Loucy (cell line): ENCODE measurements at regions not wholly inside any gene's neighbourhood (a gene's known extent, or its start where the extent isn't known, plus 50 kb on each side); places are given as distances from the start of the nearest gene placed in this dataset.

Experiments used
- EZH2phosphoT487 ChIP-seq: fragments of 200-600 bp; IDR thresholded peaks from 2 replicates; pipeline ENCODE4 v1.6.1; 2018; ENCODE audit warnings: antibody characterized with exemption, mild to moderate bottlenecking, moderate library complexity, borderline replicate concordance
- TF ChIP-seq, protein P1 (sequence below): fragments of 200-600 bp; sonication (generic); conservative IDR thresholded peaks from 2 replicates; pipeline ENCODE4 v1.5.1; 2014; ENCODE audit warnings: mild to moderate bottlenecking, antibody characterized with exemption, low read length

DNA sequence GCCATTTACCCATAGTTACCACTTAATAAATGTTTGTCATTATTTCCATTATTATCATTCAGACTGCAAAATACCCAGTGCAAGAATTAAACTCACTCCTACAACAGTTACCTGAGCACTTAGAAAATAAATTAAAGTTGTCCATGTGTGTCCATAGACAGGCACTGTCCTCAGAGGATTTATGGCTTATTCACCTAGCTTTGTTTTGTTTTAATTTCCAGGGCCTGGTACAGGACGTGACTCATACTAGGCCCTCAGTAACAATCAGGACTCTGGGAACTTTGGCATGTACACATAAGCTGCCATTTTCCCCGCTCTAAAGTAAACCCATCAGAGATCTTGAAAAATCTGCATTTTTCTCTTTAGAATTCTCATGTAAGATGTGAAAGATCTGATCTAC lies 458.5 kb upstream of the ARRDC4 start:
- TF ChIP-seq, protein P1, sequence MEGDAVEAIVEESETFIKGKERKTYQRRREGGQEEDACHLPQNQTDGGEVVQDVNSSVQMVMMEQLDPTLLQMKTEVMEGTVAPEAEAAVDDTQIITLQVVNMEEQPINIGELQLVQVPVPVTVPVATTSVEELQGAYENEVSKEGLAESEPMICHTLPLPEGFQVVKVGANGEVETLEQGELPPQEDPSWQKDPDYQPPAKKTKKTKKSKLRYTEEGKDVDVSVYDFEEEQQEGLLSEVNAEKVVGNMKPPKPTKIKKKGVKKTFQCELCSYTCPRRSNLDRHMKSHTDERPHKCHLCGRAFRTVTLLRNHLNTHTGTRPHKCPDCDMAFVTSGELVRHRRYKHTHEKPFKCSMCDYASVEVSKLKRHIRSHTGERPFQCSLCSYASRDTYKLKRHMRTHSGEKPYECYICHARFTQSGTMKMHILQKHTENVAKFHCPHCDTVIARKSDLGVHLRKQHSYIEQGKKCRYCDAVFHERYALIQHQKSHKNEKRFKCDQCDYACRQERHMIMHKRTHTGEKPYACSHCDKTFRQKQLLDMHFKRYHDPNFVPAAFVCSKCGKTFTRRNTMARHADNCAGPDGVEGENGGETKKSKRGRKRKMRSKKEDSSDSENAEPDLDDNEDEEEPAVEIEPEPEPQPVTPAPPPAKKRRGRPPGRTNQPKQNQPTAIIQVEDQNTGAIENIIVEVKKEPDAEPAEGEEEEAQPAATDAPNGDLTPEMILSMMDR, result no peak
- TF ChIP-seq EZH2phosphoT487, result no peak
